ENCODE measurements at regions not wholly inside any gene's neighbourhood (a gene's known extent, or its start where the extent isn't known, plus 50 kb on each side); places are given as distances from the start of the nearest gene placed in this dataset.
A peak's percentile ranks its signal among the peaks of the same experiment; 100 is the strongest.

DNA sequence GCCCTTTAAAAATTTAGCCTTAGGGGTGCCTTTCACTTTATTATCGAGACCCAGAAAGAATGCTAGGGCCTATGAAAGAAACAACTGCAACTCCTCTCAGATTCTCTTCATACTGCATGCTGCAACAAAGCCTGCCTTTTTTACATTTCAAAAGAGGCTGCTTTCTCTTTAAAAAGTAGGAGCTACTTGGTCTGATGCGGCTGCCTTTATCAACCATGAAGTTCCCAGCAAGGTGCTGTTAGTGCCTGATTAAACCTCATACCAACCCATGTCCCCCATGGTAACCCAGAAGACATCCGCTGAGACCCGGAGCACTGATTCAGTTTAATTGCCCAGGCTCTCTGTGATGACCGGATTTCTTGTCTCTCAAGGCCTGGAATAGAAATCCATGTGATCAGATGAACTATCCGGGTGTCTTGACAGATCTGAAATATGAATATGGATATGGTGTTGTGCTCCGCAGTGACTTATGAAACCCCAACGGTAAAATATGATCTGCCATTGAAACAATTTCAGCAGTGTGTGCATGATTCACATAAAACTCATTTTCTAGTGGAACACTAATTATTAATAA is 368.3 kb downstream of the ZNF521 start (continued):
- TF ChIP-seq, protein P1, sequence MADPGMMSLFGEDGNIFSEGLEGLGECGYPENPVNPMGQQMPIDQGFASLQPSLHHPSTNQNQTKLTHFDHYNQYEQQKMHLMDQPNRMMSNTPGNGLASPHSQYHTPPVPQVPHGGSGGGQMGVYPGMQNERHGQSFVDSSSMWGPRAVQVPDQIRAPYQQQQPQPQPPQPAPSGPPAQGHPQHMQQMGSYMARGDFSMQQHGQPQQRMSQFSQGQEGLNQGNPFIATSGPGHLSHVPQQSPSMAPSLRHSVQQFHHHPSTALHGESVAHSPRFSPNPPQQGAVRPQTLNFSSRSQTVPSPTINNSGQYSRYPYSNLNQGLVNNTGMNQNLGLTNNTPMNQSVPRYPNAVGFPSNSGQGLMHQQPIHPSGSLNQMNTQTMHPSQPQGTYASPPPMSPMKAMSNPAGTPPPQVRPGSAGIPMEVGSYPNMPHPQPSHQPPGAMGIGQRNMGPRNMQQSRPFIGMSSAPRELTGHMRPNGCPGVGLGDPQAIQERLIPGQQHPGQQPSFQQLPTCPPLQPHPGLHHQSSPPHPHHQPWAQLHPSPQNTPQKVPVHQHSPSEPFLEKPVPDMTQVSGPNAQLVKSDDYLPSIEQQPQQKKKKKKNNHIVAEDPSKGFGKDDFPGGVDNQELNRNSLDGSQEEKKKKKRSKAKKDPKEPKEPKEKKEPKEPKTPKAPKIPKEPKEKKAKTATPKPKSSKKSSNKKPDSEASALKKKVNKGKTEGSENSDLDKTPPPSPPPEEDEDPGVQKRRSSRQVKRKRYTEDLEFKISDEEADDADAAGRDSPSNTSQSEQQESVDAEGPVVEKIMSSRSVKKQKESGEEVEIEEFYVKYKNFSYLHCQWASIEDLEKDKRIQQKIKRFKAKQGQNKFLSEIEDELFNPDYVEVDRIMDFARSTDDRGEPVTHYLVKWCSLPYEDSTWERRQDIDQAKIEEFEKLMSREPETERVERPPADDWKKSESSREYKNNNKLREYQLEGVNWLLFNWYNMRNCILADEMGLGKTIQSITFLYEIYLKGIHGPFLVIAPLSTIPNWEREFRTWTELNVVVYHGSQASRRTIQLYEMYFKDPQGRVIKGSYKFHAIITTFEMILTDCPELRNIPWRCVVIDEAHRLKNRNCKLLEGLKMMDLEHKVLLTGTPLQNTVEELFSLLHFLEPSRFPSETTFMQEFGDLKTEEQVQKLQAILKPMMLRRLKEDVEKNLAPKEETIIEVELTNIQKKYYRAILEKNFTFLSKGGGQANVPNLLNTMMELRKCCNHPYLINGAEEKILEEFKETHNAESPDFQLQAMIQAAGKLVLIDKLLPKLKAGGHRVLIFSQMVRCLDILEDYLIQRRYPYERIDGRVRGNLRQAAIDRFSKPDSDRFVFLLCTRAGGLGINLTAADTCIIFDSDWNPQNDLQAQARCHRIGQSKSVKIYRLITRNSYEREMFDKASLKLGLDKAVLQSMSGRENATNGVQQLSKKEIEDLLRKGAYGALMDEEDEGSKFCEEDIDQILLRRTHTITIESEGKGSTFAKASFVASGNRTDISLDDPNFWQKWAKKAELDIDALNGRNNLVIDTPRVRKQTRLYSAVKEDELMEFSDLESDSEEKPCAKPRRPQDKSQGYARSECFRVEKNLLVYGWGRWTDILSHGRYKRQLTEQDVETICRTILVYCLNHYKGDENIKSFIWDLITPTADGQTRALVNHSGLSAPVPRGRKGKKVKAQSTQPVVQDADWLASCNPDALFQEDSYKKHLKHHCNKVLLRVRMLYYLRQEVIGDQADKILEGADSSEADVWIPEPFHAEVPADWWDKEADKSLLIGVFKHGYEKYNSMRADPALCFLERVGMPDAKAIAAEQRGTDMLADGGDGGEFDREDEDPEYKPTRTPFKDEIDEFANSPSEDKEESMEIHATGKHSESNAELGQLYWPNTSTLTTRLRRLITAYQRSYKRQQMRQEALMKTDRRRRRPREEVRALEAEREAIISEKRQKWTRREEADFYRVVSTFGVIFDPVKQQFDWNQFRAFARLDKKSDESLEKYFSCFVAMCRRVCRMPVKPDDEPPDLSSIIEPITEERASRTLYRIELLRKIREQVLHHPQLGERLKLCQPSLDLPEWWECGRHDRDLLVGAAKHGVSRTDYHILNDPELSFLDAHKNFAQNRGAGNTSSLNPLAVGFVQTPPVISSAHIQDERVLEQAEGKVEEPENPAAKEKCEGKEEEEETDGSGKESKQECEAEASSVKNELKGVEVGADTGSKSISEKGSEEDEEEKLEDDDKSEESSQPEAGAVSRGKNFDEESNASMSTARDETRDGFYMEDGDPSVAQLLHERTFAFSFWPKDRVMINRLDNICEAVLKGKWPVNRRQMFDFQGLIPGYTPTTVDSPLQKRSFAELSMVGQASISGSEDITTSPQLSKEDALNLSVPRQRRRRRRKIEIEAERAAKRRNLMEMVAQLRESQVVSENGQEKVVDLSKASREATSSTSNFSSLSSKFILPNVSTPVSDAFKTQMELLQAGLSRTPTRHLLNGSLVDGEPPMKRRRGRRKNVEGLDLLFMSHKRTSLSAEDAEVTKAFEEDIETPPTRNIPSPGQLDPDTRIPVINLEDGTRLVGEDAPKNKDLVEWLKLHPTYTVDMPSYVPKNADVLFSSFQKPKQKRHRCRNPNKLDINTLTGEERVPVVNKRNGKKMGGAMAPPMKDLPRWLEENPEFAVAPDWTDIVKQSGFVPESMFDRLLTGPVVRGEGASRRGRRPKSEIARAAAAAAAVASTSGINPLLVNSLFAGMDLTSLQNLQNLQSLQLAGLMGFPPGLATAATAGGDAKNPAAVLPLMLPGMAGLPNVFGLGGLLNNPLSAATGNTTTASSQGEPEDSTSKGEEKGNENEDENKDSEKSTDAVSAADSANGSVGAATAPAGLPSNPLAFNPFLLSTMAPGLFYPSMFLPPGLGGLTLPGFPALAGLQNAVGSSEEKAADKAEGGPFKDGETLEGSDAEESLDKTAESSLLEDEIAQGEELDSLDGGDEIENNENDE (IDR thresholded peaks at IDR 0.05; ENCODE audit: insufficient replicate concordance, low read length), result peak; percentile 86
- TF ChIP-seq SUZ12 (IDR thresholded peaks at IDR 0.05; ENCODE audit: low read length), result no peak
